OCI-LY7 (cell line): ENCODE measurements at regions not wholly inside any gene's neighbourhood (a gene's known extent, or its start where the extent isn't known, plus 50 kb on each side); places are given as distances from the start of the nearest gene placed in this dataset.

Source experiments
- EZH2phosphoT487 ChIP-seq: fragments of 200-600 bp; sonication (generic); IDR thresholded peaks from 2 replicates; pipeline ENCODE4 v1.6.1; 2018; ENCODE audit warnings: low read depth, borderline replicate concordance, mild to moderate bottlenecking, mixed run types, antibody characterized with exemption, low read length, moderate library complexity, mixed read lengths
- TF ChIP-seq, protein P1 (sequence below): fragments of 200-600 bp; sonication (generic); conservative IDR thresholded peaks from 2 replicates; pipeline ENCODE4 v1.5.1; 2014; ENCODE audit warnings: mild to moderate bottlenecking, antibody characterized with exemption, low read length, moderate library complexity, mixed read lengths

DNA sequence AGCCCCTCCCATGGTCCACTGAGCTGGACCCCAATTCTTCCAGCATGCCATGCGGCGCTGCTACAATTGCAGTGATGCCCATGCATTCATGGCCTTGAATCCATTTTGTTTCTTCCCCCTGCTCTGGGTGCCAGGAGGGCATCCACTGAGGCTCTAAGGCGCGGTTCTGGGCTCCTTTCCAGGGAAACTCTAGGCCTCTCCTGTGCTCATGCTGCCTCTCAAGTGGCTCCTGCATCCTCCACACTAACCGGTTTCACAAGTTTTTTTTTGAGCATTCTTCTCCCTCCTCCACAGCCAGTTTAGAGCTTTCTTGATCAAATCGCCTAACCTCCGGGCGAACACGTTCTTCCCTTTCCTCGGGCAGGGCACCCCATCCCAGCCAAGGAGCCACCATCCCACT lies 69.1 kb upstream of the FLT1 start:
- TF ChIP-seq, protein P1, sequence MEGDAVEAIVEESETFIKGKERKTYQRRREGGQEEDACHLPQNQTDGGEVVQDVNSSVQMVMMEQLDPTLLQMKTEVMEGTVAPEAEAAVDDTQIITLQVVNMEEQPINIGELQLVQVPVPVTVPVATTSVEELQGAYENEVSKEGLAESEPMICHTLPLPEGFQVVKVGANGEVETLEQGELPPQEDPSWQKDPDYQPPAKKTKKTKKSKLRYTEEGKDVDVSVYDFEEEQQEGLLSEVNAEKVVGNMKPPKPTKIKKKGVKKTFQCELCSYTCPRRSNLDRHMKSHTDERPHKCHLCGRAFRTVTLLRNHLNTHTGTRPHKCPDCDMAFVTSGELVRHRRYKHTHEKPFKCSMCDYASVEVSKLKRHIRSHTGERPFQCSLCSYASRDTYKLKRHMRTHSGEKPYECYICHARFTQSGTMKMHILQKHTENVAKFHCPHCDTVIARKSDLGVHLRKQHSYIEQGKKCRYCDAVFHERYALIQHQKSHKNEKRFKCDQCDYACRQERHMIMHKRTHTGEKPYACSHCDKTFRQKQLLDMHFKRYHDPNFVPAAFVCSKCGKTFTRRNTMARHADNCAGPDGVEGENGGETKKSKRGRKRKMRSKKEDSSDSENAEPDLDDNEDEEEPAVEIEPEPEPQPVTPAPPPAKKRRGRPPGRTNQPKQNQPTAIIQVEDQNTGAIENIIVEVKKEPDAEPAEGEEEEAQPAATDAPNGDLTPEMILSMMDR = no peak
- TF ChIP-seq EZH2phosphoT487 = no peak
